DOHH2 (cell line): ENCODE measurements at regions not wholly inside any gene's neighbourhood (a gene's known extent, or its start where the extent isn't known, plus 50 kb on each side); places are given as distances from the start of the nearest gene placed in this dataset.

Experiments
- EZH2phosphoT487 ChIP-seq: fragments of 200-600 bp; sonication (generic); IDR thresholded peaks from 2 replicates; pipeline ENCODE4 v1.6.1; 2017; ENCODE audit warnings: borderline replicate concordance, mild to moderate bottlenecking, antibody characterized with exemption, low read length, moderate library complexity, mixed read lengths
- TF ChIP-seq, protein P1 (sequence below): fragments of 200-600 bp; sonication (generic); IDR thresholded peaks from one replicate; pipeline ENCODE4 v1.5.1; 2014; ENCODE audit warnings: antibody characterized with exemption, mild to moderate bottlenecking, low read depth, low read length; ENCODE audit not compliant: poor library complexity, severe bottlenecking

DNA sequence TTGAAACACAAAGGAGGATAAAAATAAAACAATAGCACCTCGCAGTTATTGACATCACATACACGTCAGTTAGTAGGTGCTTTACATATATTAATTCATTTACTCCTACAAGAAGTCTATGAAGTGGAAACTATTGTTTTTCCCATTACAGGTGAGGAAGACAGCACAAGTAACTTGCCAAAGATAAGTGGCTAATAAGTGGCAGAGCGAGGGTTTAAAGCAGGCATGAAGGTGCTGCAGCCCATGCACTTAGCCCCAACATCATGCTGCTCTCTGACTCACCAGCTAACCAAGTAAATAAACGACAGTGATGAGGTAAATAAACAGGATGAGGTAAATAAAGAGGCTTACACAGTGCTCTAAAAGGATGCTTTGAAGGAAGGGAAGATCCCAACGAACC, 498.6 kb upstream of the ZEB2 start:
- TF ChIP-seq, protein P1, sequence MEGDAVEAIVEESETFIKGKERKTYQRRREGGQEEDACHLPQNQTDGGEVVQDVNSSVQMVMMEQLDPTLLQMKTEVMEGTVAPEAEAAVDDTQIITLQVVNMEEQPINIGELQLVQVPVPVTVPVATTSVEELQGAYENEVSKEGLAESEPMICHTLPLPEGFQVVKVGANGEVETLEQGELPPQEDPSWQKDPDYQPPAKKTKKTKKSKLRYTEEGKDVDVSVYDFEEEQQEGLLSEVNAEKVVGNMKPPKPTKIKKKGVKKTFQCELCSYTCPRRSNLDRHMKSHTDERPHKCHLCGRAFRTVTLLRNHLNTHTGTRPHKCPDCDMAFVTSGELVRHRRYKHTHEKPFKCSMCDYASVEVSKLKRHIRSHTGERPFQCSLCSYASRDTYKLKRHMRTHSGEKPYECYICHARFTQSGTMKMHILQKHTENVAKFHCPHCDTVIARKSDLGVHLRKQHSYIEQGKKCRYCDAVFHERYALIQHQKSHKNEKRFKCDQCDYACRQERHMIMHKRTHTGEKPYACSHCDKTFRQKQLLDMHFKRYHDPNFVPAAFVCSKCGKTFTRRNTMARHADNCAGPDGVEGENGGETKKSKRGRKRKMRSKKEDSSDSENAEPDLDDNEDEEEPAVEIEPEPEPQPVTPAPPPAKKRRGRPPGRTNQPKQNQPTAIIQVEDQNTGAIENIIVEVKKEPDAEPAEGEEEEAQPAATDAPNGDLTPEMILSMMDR: no peak
- TF ChIP-seq EZH2phosphoT487: no peak
